ENCODE measurements at regions not wholly inside any gene's neighbourhood (a gene's known extent, or its start where the extent isn't known, plus 50 kb on each side); places are given as distances from the start of the nearest gene placed in this dataset.

GRCh38 chr10:111429288-111430028, 352.6 kb downstream of the ADRA2A start:
- no peaks in the 10 kb centered on the region for H3K9me3 ChIP-seq
- TF ChIP-seq EP300 (IDR thresholded peaks at IDR 0.05) (peak in 1 of 2 donors; percentile 10), POLR2A (IDR thresholded peaks at IDR 0.05) (no peak), CTCF (IDR thresholded peaks at IDR 0.05) (no peak)
- H3K36me3 ChIP-seq = no peaks in the 10 kb centered on the region
- 46 to 64% methylated on average over 3 of the region's 3 CpGs for WGBS, 2 donors
- H3K27ac ChIP-seq = no peak overlapping the region
- no peaks in the 10 kb centered on the region for H3K27me3 ChIP-seq
- DNase-seq (ENCODE audit: low spot score in 2 of 2) = peak in 1 of 2 donors; percentile 14
- H3K4me3 ChIP-seq = no peak overlapping the region
- peaks cover 0 to 12% (median 0%) of the 10 kb centered on the region in 4 donors for H3K4me1 ChIP-seq

- Histone ChIP-seq H3K27ac (no peak overlapping the region), H3K27me3 (no peaks in the 10 kb centered on the region), H3K9me3 (no peaks in the 10 kb centered on the region), H3K36me3 (no peaks in the 10 kb centered on the region), H3K4me1 (peaks cover 0 to 15% (median 0%) of the 10 kb centered on the region in 4 donors), H3K4me3 (no peak overlapping the region)
- 70 to 77% methylated on average over 1 of the region's 1 CpG for WGBS, 2 donors
- DNase-seq (ENCODE audit: low spot score in 2 of 2) = peak in 1 of 2 donors; percentile 15
- no peak for TF ChIP-seq POLR2A (IDR thresholded peaks at IDR 0.05)
- no peak for TF ChIP-seq EP300 (IDR thresholded peaks at IDR 0.05)
- TF ChIP-seq CTCF (IDR thresholded peaks at IDR 0.05) = no peak
Measured at GRCh38 chr10:111430070-111430469, 353.2 kb downstream of the ADRA2A start.

GRCh38 chr10:111432588-111432987, 355.8 kb downstream of the ADRA2A start:
- Histone ChIP-seq H3K4me3 (no peak overlapping the region), H3K9me3 (no peaks in the 10 kb centered on the region), H3K4me1 (peaks cover 0 to 19% (median 0%) of the 10 kb centered on the region in 4 donors), H3K27ac (no peak overlapping the region), H3K27me3 (no peaks in the 10 kb centered on the region), H3K36me3 (no peaks in the 10 kb centered on the region)
- no peak for DNase-seq (ENCODE audit: low spot score in 2 of 2)
- TF ChIP-seq EP300 (IDR thresholded peaks at IDR 0.05) (no peak), POLR2A (IDR thresholded peaks at IDR 0.05) (no peak), CTCF (IDR thresholded peaks at IDR 0.05) (no peak)

- DNase-seq (ENCODE audit: low spot score in 2 of 2) = no peak
- Histone ChIP-seq H3K9me3 (no peaks in the 10 kb centered on the region), H3K4me1 (peaks cover 0 to 7% (median 0%) of the 10 kb centered on the region in 4 donors), H3K4me3 (no peak overlapping the region), H3K27me3 (no peaks in the 10 kb centered on the region), H3K36me3 (no peaks in the 10 kb centered on the region), H3K27ac (no peak overlapping the region)
- TF ChIP-seq CTCF (IDR thresholded peaks at IDR 0.05) (no peak), EP300 (IDR thresholded peaks at IDR 0.05) (no peak), POLR2A (IDR thresholded peaks at IDR 0.05) (no peak)
- WGBS, 2 donors = 67 to 69% methylated on average over 1 of the region's 1 CpG
Measured at GRCh38 chr10:111435871-111436270, 359.0 kb downstream of the ADRA2A start.

GRCh38 chr10:111439034-111439842, 362.4 kb downstream of the ADRA2A start:
- Histone ChIP-seq H3K9me3 (no peaks in the 10 kb centered on the region), H3K27ac (no peak overlapping the region), H3K4me3 (no peak overlapping the region), H3K27me3 (no peaks in the 10 kb centered on the region), H3K4me1 (peaks cover 0 to 7% (median 0%) of the 10 kb centered on the region in 4 donors), H3K36me3 (no peaks in the 10 kb centered on the region)
- TF ChIP-seq POLR2A (IDR thresholded peaks at IDR 0.05) = no peak
- TF ChIP-seq CTCF (IDR thresholded peaks at IDR 0.05) = no peak
- TF ChIP-seq EP300 (IDR thresholded peaks at IDR 0.05) = no peak
- DNase-seq (ENCODE audit: low spot score in 2 of 2) = no peak
- 87 to 95% methylated on average over 3 of the region's 3 CpGs for WGBS, 2 donors
